Cerebellar cortex (tissue), 1 donor: ENCODE measurements at regions not wholly inside any gene's neighbourhood (a gene's known extent, or its start where the extent isn't known, plus 50 kb on each side); places are given as distances from the start of the nearest gene placed in this dataset.
"Not testable (repeated sequence)": the region's sequence is repeated elsewhere in the genome, so short reads cannot be mapped to it uniquely, and the experiment has no call there.

ENCODE experiments used
- DNase-seq: peaks from one replicate; pipeline ENCODE4 v3.0.0-alpha.2; 2015; ENCODE audit warnings: low spot score

- DNase-seq, result no peak
Observed at GRCh38 chr11:39462506-39462905, 1996.9 kb downstream of the LRRC4C start.

DNA sequence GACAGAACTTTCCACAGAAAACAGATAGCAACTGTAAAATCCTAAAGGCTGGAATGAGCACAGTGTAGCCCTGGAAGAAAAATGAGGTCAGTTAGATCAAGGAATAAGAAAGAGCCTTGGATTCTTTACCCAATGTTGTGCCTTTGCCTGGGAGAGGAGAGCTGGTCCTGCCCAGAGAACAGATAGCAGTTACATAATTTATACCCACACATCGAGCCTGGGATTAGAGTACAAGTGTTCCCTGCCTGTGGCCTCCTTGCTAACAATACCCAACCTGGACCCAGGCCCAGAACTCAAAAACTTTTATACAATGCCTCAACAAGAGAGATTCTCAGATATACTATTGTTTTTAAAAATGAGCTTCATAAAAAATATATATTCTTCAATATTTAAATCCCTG lies 1998.4 kb downstream of the LRRC4C start:
- peak; percentile 3 for DNase-seq

- no peak for DNase-seq
Observed at GRCh38 chr11:39459606-39460005, 1999.8 kb downstream of the LRRC4C start.

DNA sequence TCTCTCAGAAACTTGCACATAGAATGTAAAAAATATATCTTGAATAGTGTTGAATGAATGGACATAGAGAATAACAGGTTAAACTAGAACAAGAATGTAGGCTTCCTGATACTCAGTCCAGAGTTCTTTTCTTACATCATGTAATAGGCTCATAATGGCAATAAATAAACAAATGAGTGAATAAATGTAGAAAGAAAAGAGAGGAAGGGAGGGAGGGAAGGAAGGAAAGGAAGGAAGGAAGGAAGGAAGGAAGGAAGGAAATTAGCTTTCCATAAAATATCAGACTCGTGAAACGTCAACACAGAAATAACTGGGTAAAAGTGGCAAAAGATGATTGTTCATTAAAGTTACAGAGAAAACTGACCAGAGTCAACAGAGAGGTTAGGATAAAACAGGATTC lies 2001.0 kb downstream of the LRRC4C start:
- DNase-seq, result no peak

- no peak for DNase-seq
Observed at GRCh38 chr11:39443424-39444022, 2015.9 kb downstream of the LRRC4C start.

GRCh38 chr11:39442177-39442576 lies 2017.3 kb downstream of the LRRC4C start:
- no peak for DNase-seq

GRCh38 chr11:39435641-39436040 lies 2023.8 kb downstream of the LRRC4C start:
- DNase-seq, result no peak

DNA sequence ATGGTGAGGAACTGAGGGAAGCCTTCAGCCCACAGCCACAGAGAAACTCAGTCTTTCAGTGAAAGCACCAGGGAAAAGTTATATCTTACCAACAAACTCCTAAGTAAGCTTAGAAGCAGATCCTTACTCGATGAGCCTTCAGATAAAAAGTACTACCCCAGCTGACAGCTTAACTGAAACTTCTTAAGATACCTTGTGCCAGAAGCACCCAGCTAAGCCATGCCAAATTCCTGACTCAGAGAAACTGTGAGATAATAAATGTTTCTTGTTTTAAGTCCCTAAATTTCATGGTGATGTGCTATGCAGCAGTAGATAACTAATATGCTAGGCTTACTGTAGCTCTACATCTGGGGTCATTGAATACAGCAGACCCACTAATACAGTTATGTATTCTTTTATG lies 2025.0 kb downstream of the LRRC4C start:
- no peak for DNase-seq

DNA sequence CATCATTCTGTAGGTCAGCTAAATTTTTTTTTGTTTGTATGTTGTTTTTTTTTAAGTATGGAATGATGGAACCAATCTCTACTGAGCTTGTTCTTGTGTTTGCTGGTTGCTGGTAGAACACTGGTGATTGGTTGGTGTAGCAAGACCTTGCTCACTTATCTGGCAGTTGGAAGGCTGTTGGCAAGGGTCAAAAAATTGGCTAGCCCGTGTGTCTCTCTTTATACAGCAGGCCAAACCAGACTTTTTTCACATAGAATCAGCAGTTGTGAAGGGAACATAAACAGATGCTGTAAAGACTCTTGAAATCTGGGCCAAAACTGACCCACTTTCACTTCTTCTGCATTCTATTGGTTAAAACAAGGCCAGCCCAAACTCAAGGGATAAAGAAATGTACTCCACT lies 2026.5 kb downstream of the LRRC4C start:
- no peak for DNase-seq

DNA sequence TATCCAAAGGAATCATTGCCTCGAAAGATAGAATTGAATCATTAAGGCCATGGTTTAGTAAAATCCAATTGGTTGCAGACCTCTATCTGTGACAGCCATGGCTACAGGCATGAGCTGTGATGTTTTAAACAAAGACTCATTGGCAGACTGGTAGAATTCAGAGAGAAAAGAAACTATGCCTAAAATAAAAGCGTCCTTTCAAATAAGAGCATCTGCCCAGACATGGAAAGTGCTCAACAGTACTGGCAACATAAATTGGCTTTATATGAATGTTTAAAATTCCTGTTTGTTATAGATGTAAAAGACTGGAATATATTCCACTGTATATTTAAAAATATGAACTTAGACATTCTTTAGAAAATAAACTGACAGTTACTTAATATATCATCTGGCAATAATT lies 2034.2 kb downstream of the LRRC4C start:
- DNase-seq, result no peak

GRCh38 chr11:39412117-39412516 lies 2047.3 kb downstream of the LRRC4C start:
- no peak for DNase-seq

DNA sequence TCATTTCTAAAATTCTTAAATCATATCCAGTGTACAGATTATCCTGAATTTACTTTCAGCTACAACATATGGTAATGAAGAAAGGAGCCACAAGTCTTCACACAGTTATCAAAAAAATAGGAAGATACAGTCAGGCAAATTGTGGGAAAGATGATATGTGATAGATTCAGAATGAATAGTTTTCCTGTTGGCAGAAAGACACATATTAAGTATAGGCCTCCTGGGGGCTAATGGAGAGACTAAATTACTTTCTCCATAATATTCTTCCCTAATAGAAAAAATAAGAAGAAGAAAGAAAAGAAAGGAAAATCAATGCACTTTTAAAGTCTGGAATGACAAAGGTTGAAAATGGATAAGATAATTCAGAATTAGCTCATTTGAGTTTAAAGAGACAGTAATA lies 2073.5 kb downstream of the LRRC4C start:
- no peak for DNase-seq

DNA sequence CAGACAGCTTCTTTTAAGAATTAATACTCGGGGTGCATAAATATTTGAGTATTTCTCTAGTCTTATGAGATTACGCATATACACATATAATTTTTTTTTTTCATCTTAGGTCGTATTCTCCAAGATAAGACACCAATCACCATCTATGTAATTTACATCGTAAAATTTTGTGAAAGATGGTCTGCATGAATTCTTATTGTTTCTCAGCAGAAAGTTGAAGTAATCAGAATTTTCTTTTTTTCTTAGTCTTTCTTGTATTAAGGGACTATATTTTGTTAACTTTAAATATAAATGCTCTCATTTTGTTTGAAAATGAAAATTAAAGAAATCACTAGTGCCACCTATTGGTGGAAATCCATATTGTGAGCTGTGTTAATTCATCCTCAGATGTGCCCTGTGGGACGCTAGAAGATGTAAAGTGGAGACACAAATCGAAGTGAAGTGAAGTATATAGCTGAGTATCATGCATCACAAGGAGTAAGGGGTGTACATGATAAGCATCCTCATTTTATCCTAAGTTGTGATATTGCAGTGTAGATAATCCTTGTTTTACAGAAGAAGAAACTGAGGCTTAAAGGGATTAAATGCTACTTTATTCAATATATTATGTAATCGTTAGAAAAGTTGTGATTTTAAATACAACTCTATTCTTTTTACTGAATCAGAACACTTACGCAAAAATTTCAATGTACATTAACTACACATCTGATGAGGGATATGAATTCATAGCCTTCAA lies 2084.3 kb downstream of the LRRC4C start:
- peak; percentile 14 for DNase-seq

- DNase-seq, result no peak
Observed at GRCh38 chr11:39367534-39367933, 2091.9 kb downstream of the LRRC4C start.

GRCh38 chr11:39365809-39366436 lies 2093.5 kb downstream of the LRRC4C start:
- peak; percentile 22 for DNase-seq

DNA sequence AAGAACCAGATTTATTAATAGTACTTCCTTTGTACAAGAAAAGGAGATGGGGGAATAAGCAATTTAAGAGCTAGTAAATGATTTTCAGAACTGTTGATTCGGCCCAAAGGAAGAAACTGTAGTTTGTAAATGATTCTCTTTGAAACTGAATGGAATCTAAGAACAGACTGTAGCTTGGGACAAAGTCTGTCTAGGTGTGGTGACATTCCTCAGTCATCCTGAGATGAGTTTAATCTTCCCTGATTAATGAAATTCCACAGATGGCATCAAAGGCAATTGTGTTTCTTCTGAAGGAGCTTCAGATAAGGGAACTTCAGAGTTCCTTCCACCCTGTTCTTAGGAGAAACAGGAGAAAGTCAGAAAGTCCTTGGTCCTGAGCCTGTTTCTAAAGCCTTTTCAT lies 2095.9 kb downstream of the LRRC4C start:
- DNase-seq, result no peak

GRCh38 chr11:39361557-39361956 lies 2097.9 kb downstream of the LRRC4C start:
- DNase-seq, result no peak

DNA sequence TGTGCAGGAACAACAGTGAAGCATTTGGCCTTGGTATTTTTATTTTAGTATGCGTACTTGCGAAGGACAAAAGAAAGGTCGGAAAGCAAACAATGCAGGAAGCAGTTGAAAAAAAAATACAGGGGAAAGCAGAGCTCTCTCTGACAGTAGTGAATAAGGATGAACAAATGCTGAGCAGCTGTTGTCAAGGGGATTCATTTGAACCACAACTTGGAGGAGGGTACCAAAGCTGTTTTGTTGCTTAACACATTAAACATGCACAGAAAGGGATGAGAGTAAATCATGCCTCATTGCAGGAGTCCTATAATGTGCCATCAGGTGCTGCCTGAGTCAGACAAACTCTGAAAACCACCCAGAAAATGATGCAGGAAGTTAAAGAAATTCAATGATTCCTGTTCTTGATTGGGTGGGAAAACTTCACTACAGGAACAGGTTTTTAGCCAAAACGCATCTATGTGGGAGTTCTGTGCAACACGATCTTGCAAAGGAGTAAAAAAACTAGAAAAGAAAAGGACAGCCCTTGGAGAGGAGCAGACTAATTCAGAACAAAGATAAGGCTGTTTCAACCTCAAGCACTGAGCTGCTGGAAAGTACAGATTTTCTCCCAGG lies 2113.5 kb downstream of the LRRC4C start:
- DNase-seq, result no peak

DNA sequence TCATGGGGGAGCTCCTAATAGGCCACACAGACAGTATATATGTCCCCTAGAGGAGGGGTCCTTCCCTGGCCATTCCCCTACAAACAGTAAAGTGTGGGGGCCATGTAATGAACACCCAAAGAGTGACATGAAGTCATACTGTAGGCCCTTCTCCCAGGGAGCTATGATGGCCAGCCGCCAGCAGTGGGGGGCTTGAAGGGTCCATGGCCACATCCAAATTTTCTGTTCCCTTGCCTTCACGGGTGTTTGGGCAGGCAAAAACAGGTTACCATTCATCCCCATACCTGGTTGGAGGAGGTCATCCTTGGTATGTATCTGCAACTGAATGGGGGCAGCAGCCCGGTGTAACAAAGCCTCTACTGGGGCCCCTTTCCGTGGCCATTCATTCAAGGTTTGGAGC lies 2118.0 kb downstream of the LRRC4C start:
- DNase-seq, result no peak

- DNase-seq, result not testable (repeated sequence)
Observed at GRCh38 chr11:39333006-39333405, 2126.4 kb downstream of the LRRC4C start.

GRCh38 chr11:39327302-39327701 lies 2132.2 kb downstream of the LRRC4C start:
- DNase-seq, result no peak

DNA sequence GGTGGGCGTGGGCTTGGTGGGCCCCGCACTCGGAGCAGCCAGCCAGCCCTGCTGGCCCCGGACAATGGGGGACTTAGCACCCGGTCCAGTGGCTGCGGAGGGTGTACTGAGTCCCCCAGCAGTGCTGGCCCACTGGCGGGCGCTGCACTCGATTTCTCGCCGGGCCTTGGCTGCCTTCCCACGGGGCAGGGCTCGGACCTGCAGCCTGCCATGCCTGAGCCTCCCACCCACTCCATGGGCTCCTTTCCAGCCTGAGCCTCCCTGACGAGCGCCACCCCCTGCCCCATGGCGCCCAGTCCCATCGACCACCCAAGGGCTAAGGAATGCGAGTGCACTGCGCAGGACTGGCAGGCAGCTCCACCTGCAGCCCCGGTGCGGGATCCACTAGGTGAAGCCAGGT lies 2147.6 kb downstream of the LRRC4C start:
- DNase-seq, result not testable (repeated sequence)

GRCh38 chr11:39304586-39304985 lies 2154.9 kb downstream of the LRRC4C start:
- DNase-seq, result no peak
